ENCODE measurements at regions not wholly inside any gene's neighbourhood (a gene's known extent, or its start where the extent isn't known, plus 50 kb on each side); places are given as distances from the start of the nearest gene placed in this dataset.

- TF ChIP-seq ELK1 (IDR thresholded peaks at IDR 0.05; ENCODE audit: borderline replicate concordance, low read depth, low read length) (no peak), CEBPB (IDR thresholded peaks at IDR 0.05; ENCODE audit: low read depth, low read length) (no peak), CTCF (conservative IDR thresholded peaks at IDR 0.05; ENCODE audit: low read depth, low read length) (no peak)
Measured at GRCh38 chr6:126753606-126754005, 364.9 kb upstream of the RSPO3 start.
